ENCODE measurements at regions not wholly inside any gene's neighbourhood (a gene's known extent, or its start where the extent isn't known, plus 50 kb on each side); places are given as distances from the start of the nearest gene placed in this dataset.

DNA sequence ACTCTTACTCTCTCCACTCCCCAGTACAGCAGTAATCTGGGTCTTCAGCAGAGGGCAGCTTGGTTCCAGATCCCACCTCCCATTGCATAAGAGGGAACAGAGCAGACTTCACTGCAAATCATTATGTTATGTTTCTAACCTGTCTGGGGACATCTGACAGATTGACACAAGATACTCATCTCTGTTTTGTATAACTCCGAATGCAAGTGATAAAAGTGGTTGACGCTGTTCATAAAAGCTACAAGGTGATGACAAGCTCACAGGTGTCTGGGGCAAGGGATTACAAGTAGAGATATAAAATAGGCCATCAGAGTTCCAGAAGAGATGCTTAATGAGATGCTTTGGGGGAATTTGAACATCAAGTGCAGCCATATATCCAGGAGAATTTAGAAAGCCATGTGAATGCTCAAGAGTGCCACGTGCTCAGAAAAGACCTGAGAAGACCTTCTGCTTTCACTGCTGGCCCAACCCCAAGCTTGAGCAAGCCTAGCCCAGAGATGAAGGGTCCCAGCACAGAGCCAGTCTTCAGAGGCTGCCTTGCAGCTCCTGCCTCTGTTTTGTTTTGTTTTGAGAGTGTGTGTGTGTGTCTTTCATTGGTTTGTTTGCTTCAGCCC, 80.6 kb downstream of the VSTM2A start:
- TF ChIP-seq CTCF (IDR thresholded peaks at IDR 0.05) (no peak), EP300 (IDR thresholded peaks at IDR 0.05) (no peak), POLR2A (IDR thresholded peaks at IDR 0.05) (no peak), POLR2AphosphoS5 (IDR thresholded peaks at IDR 0.05) (no peak)

All from upper lobe of left lung (tissue), 4 donors.